OCI-LY1 (cell line): ENCODE measurements at regions not wholly inside any gene's neighbourhood (a gene's known extent, or its start where the extent isn't known, plus 50 kb on each side); places are given as distances from the start of the nearest gene placed in this dataset.

ENCODE experiments used
- H2AFZ ChIP-seq: fragments of 200-600 bp; sonication (generic), shearing (Covaris generic); 2 replicates; pipeline ENCODE4 v1.6.0; 2014; ENCODE audit warnings: antibody characterized with exemption, mild to moderate bottlenecking, low read length
- H3F3A ChIP-seq: fragments of 200-600 bp; sonication (generic), shearing (Covaris generic); 2 replicates; pipeline ENCODE4 v1.6.0; 2014; ENCODE audit warnings: mild to moderate bottlenecking, antibody characterized with exemption, low read length, moderate library complexity; ENCODE audit not compliant: insufficient read depth
- H3K27ac ChIP-seq: fragments of 200-600 bp; sonication (generic); 2 replicates; pipeline ENCODE4 v1.5.1; 2014; ENCODE audit warnings: low read length, mixed run types, mild to moderate bottlenecking, low read depth; ENCODE audit not compliant: poor library complexity, severe bottlenecking
- H3K27me3 ChIP-seq: fragments of 200-600 bp; sonication (generic); 2 replicates; pipeline ENCODE4 v1.6.0; 2014; ENCODE audit warnings: antibody characterized with exemption, mild to moderate bottlenecking, low read length, moderate library complexity; ENCODE audit not compliant: insufficient read depth
- H3K36me3 ChIP-seq: fragments of 200-600 bp; sonication (generic); 2 replicates; pipeline ENCODE4 v1.6.1; 2014; ENCODE audit warnings: mild to moderate bottlenecking, antibody characterized with exemption, low read length, moderate library complexity, mixed read lengths; ENCODE audit not compliant: insufficient read depth
- H3K4me1 ChIP-seq: fragments of 200-600 bp; sonication (generic); 2 replicates; pipeline ENCODE4 v1.5.1; 2014; ENCODE audit warnings: mild to moderate bottlenecking, low read length, moderate library complexity; ENCODE audit not compliant: insufficient read depth, severe bottlenecking
- H3K4me2 ChIP-seq: fragments of 200-600 bp; sonication (generic), shearing (Covaris generic); 2 replicates; pipeline ENCODE4 v1.6.1; 2014; ENCODE audit warnings: low read length
- H3K4me3 ChIP-seq: fragments of 200-600 bp; sonication (generic); 2 replicates; pipeline ENCODE4 v1.5.1; 2014; ENCODE audit warnings: low read length, low read depth, mild to moderate bottlenecking, mixed read lengths; ENCODE audit not compliant: poor library complexity, severe bottlenecking
- H3K79me2 ChIP-seq: fragments of 200-600 bp; shearing (Covaris generic); 2 replicates; pipeline ENCODE4 v1.6.1; 2016; ENCODE audit warnings: mixed run types, low read length, mixed read lengths; ENCODE audit not compliant: insufficient read depth
- H3K9ac ChIP-seq: fragments of 200-600 bp; sonication (generic), shearing (Covaris generic); 2 replicates; pipeline ENCODE4 v1.6.1; 2014; ENCODE audit warnings: mild to moderate bottlenecking, low read length, mixed read lengths
- H3K9me2 ChIP-seq: fragments of 200-600 bp; sonication (generic), shearing (Covaris generic); 2 replicates; pipeline ENCODE4 v1.6.1; 2014; ENCODE audit warnings: low read depth, mild to moderate bottlenecking, low read length, mixed read lengths
- H3K9me3 ChIP-seq: fragments of 200-600 bp; shearing (Covaris generic); 2 replicates; pipeline ENCODE4 v1.6.1; 2014; ENCODE audit warnings: low read length, mixed read lengths
- H4K20me1 ChIP-seq: fragments of 200-600 bp; sonication (generic), shearing (Covaris generic); 2 replicates; pipeline ENCODE4 v1.6.0; 2016; ENCODE audit warnings: mild to moderate bottlenecking, low read length; ENCODE audit not compliant: insufficient read depth
- EZH2 ChIP-seq: fragments of 200-600 bp; sonication (generic), shearing (Covaris generic); IDR thresholded peaks from 2 replicates; pipeline ENCODE4 v1.8.0; 2017; ENCODE audit warnings: borderline replicate concordance, mixed run types, mild to moderate bottlenecking, antibody characterized with exemption, low read length, moderate library complexity, mixed read lengths
- TF ChIP-seq, protein P1 (sequence below): fragments of 200-600 bp; sonication (generic), shearing (Covaris generic); IDR thresholded peaks from 2 replicates; pipeline ENCODE4 v1.5.1; 2017; ENCODE audit warnings: mild to moderate bottlenecking, antibody characterized with exemption, low read length, moderate library complexity, mixed read lengths

DNA sequence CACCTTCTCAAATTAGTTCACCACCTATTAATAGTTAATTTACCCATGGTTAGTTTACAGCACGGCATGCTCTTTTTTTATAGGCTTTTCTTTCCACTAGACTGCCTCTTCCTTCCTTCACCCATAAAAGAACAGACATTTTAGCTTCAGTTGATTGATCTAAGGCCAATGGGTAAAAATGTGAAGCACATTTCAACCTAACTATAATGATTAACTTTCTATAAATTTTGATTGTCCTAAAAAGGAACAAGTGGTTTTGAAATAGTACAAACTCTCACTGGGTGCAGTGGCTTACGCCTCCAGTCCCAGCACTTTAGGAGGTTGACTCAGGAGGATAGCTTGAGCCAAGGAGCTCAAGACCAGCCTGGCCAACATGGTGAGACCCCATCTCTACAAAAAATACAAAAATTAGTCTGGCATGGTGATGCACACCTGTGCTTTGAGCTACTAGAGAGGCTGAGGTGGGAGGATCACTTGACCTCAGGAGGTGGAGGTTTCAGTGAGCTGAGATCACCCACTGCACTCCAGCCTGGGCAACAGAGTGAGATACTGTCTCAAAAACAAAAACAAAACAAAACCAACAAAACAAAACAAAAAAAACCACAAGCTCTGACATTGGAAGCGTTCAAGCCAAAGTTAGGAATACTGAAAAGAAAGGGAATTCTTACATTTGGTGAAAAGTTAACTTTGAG is 89.9 kb upstream of the FAT1 start:
- H3K36me3 ChIP-seq = no peaks in the 10 kb centered on the region
- TF ChIP-seq, protein P1, sequence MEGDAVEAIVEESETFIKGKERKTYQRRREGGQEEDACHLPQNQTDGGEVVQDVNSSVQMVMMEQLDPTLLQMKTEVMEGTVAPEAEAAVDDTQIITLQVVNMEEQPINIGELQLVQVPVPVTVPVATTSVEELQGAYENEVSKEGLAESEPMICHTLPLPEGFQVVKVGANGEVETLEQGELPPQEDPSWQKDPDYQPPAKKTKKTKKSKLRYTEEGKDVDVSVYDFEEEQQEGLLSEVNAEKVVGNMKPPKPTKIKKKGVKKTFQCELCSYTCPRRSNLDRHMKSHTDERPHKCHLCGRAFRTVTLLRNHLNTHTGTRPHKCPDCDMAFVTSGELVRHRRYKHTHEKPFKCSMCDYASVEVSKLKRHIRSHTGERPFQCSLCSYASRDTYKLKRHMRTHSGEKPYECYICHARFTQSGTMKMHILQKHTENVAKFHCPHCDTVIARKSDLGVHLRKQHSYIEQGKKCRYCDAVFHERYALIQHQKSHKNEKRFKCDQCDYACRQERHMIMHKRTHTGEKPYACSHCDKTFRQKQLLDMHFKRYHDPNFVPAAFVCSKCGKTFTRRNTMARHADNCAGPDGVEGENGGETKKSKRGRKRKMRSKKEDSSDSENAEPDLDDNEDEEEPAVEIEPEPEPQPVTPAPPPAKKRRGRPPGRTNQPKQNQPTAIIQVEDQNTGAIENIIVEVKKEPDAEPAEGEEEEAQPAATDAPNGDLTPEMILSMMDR = no peak
- no peak for TF ChIP-seq EZH2
- no peaks in the 10 kb centered on the region for H4K20me1 ChIP-seq
- no peak overlapping the region for H2AFZ ChIP-seq
- no peaks in the 10 kb centered on the region for H3K4me1 ChIP-seq
- H3K4me2 ChIP-seq = no peak overlapping the region
- H3K9me2 ChIP-seq = no peaks in the 10 kb centered on the region
- no peak overlapping the region for H3K9ac ChIP-seq
- no peaks in the 10 kb centered on the region for H3K79me2 ChIP-seq
- no peak overlapping the region for H3K27ac ChIP-seq
- no peaks in the 10 kb centered on the region for H3K27me3 ChIP-seq
- H3F3A ChIP-seq = no peaks in the 10 kb centered on the region
- H3K4me3 ChIP-seq = no peak overlapping the region
- no peaks in the 10 kb centered on the region for H3K9me3 ChIP-seq

DNA sequence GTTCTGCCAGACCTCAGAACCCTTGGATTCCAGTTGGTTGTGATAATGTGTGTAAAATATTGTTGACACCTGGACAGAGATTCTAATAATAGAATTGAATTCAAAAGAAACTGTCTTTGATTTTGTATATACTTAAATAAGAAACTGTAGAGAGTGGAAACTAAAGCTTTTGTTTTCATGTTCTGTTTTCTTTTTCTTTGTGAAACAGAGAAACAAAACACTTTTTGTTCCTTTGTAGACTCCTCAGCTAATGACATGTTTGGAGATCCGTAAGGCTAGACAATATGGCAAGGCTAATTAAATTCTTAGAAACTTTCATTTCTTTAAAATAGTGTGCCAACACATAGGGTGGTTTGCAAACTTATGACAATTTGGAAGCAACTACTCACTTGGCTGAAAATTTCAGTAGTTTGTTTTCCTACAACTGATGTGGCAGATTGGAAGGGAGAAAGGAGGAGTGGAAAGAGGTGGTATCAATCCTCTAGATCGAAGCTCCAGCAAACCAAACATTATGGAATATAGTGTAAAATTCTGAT is 90.9 kb upstream of the FAT1 start:
- Histone ChIP-seq H2AFZ (no peak overlapping the region), H3K4me2 (no peak overlapping the region), H3K27ac (no peak overlapping the region), H3K9me3 (no peaks in the 10 kb centered on the region), H3K36me3 (no peaks in the 10 kb centered on the region), H3K4me3 (no peak overlapping the region), H3F3A (no peaks in the 10 kb centered on the region), H4K20me1 (no peaks in the 10 kb centered on the region), H3K27me3 (no peaks in the 10 kb centered on the region), H3K79me2 (no peaks in the 10 kb centered on the region), H3K9ac (no peak overlapping the region), H3K4me1 (peaks cover 9% of the 10 kb centered on the region), H3K9me2 (no peaks in the 10 kb centered on the region)
- TF ChIP-seq, protein P1 = no peak
- no peak for TF ChIP-seq EZH2

DNA sequence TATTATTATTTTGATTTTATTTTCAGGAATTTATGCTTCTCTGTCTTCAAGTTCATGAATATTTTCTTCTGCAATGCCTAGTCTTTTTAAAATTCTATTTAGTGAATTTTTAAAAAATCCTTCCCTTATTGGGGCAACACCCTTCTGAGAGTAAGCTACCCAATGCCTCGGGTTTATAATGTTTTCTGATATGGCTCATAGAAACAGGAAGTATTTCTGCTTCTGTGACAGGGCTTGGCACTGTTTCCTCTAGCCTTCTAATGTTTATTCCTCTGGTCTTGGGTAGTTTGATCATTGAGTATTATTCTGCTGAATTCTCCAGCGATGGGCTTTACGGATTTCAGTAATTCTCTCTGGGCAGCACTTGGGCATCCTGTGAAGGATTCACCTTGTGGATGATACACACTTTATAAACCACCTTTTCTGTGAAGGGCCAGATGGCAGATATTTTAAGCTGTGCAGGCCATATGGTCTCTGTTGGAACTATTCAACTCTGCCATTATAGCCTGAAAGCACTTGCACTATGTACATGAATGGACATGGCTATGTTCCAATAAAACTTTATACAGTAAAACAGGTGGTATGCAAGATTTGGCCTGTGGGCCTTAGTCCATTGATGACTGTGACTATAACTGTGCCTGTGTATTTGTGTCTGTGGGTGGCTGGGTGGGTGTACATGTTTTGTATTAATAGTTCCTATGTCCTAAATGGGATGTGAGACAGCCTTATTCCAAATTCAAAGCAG is 95.9 kb upstream of the FAT1 start:
- H3K4me2 ChIP-seq = no peak overlapping the region

More for the DNA sequence above, 95.9 kb upstream of the FAT1 start:
- Histone ChIP-seq H3K27me3 (no peaks in the 10 kb centered on the region), H3K79me2 (no peaks in the 10 kb centered on the region), H3K9me2 (no peaks in the 10 kb centered on the region), H4K20me1 (no peaks in the 10 kb centered on the region), H3K36me3 (no peaks in the 10 kb centered on the region), H3K4me3 (no peak overlapping the region), H3K9me3 (no peaks in the 10 kb centered on the region), H2AFZ (peak overlapping the region; percentile 71; the same call in 1 of the 2 replicates), H3K4me1 (peaks cover 22% of the 10 kb centered on the region), H3F3A (no peaks in the 10 kb centered on the region), H3K27ac (peak overlapping the region; percentile 31), H3K9ac (no peak overlapping the region)
- TF ChIP-seq EZH2 = no peak
- TF ChIP-seq, protein P1 = no peak
